GM18870 (cell line): ENCODE measurements at regions not wholly inside any gene's neighbourhood (a gene's known extent, or its start where the extent isn't known, plus 50 kb on each side); places are given as distances from the start of the nearest gene placed in this dataset.

ENCODE experiments used
- ATAC-seq: cut with Tn5 transposase; IDR thresholded peaks from one replicate; pipeline ENCODE4 v1.9.1; 2021; ENCODE audit warnings: moderate library complexity; ENCODE audit not compliant: unreplicated experiment

- no peak for ATAC-seq
Observed at GRCh38 chr10:128877936-128878335, 589.1 kb upstream of the MGMT start.

DNA sequence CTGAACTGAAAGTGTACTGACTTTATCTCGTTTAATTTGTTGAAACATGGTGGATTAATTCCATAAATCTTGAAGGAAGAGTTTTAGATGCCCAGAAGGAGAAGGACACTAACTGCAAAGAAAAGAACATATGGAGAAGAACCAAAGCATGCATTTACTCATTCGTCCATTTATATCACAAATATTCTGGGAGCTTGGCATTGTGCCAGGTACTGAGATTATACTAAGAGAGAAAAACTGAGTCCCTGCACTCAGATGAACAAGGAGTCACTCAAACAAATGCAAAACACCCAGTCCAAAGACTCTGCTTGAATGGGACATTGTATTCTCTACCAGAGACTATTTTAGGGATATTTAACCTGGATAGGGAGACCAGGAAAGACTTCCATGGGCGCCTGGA lies 588.0 kb upstream of the MGMT start:
- no peak for ATAC-seq

DNA sequence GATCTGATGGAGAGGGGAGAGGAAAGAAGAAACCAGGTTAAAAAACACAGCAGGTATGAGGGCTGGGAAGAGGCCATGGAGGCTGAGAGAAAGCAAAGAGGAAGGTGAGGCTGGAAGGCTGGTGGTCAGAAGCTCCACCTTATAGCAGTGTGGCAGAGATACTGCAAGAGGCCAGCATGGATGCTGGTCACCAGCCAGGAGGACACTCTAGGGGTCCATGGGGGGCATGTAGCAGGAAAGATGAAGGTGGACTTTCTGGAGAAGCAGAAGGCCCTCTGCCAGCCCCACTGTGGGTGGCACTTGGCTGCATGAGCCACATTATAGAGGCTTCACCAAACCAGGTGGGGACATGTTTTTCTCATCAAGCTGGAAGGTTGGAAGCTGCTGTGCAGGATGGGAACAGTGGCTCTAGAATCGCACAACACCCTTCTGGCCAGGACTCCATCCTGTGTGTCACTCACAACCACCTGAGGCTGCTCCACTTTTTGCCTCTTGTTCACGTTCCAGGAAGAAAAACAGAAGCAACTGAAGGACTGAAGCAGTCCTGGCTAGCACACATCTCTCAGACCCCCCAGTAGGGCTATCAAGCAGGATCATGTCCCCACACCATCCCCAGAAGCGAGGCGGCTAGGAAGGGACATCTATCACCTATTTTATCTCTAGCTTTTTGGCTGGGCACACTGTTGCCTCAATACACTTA lies 587.5 kb upstream of the MGMT start:
- no peak for ATAC-seq

GRCh38 chr10:128880159-128880725 lies 586.8 kb upstream of the MGMT start:
- no peak for ATAC-seq

- no peak for ATAC-seq
Observed at GRCh38 chr10:128881086-128881485, 586.0 kb upstream of the MGMT start.

DNA sequence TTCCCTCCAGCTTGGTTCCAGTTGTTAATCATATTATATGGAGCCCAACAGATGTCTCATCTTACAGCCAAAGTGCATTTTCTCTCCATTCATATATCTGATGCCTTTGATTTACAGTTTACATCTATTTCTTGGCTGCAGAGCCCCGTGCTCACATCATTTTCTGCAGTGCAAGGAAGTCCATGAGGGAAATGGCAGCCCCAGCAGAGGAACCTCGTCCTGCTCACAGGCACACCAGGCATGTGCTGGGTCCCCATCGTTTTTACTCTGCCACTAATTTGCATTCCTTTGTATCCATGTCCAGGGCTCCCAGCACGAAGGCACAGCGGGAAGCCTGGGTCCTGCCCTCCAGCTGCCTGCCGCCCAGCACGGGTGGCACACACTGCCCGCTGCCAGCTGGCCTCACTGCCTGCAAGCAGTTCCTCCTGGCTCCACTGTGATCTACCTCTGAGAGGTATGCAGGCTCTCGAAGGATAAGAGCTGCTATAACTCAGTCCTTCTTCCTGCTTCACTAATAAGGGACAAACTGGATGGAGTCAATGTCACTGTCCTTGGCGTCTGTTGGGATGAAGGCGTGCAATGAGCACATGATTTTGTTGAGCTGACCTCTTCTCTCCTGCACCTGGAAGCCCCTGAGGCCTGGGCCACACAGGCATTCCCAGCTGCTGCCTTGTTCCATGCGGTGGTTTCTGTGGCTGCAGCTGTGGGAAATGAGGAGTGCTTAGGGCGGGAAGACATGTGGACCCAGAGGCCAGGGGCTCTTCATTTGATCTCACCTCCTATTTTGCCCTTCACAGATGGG lies 583.6 kb upstream of the MGMT start:
- ATAC-seq = no peak

DNA sequence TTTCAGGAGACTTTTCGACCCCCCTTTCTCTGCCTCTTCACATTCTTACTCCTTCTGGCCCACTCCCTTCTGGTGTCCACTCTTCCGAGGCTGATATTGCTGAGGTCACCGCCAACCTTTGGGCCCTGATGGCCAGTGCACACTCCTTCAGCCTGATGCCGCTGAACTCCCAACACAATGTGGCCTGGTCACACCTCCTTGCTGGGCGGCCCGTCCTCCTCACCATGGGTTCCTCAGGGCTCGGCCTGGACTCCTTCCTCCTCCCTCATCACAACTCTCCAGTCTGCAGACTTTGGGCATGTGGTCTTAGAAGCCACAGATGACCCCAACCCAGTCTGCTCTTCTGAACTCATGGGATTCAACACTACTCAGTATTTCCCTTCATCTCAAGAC lies 583.0 kb upstream of the MGMT start:
- no peak for ATAC-seq

DNA sequence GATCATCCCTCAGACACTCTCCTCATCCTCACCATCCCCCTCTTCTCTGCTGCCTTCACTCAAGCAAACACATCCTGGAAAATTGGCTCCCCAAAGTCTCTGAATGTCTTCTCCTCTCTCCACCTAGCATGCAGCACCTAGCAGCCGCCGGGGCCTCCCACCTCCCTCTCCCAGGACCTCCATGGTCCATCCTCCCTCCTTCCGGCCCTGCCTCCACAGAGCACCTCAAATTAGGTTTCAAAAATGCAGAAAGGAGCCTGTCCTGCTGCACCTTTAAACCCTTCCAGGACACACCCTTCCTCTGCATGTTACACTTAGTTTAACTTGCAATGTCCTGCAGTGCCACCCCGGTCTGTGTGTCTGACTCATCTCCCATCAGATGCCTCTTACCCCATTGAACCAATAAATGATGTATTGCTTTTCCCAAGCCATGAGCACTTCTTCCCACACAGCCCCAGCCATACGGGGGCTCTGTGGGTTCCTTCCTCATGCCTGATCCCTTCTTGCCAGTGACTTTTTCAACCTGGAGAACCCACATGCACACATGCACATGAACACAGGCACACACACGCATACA lies 582.5 kb upstream of the MGMT start:
- no peak for ATAC-seq

GRCh38 chr10:128885573-128886555 lies 581.2 kb upstream of the MGMT start:
- no peak for ATAC-seq

GRCh38 chr10:128887856-128888255 lies 579.2 kb upstream of the MGMT start:
- ATAC-seq = no peak

DNA sequence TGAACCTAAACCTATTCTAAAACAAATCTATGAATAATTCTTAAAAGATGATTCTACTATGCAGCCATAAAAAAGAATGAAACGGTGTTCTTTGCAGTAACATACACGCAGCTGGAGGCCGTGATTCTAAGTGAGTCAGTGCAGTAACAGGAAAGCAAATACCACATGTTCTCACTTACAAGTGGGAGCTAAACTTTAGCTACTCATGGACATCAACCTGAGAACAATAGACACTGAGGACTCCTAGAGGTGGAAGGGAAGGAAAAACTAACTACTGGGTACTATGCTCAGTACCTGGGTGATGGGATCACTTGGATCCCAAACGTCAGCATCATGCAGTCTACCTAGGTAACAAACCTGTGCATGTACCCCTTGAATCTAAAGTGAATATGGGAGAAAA lies 575.0 kb upstream of the MGMT start:
- no peak for ATAC-seq

- ATAC-seq = no peak
Observed at GRCh38 chr10:128894641-128895040, 572.4 kb upstream of the MGMT start.

DNA sequence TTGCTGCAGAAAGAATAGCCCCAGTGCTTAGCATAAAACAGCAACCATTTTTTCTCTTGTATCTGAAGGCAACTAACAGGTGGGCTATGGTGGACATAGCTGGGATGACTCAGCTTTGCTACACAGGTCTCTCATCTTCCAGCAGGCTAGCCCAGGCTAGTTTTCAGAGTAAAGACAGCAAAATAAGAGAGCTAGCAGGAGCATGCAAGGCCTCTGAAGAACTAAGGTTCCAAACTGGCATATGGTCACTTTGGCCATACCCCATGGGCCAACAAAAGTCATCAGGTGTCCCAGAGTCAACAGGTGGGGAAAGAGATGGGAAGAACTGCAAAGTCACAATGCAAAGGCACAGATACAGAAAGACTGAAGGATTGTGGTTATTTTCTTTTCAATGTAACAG lies 571.6 kb upstream of the MGMT start:
- no peak for ATAC-seq

- ATAC-seq = no peak
Observed at GRCh38 chr10:128896116-128896795, 570.8 kb upstream of the MGMT start.

- ATAC-seq = no peak
Observed at GRCh38 chr10:128896963-128897362, 570.1 kb upstream of the MGMT start.

GRCh38 chr10:128897401-128898129 lies 569.5 kb upstream of the MGMT start:
- ATAC-seq = no peak

DNA sequence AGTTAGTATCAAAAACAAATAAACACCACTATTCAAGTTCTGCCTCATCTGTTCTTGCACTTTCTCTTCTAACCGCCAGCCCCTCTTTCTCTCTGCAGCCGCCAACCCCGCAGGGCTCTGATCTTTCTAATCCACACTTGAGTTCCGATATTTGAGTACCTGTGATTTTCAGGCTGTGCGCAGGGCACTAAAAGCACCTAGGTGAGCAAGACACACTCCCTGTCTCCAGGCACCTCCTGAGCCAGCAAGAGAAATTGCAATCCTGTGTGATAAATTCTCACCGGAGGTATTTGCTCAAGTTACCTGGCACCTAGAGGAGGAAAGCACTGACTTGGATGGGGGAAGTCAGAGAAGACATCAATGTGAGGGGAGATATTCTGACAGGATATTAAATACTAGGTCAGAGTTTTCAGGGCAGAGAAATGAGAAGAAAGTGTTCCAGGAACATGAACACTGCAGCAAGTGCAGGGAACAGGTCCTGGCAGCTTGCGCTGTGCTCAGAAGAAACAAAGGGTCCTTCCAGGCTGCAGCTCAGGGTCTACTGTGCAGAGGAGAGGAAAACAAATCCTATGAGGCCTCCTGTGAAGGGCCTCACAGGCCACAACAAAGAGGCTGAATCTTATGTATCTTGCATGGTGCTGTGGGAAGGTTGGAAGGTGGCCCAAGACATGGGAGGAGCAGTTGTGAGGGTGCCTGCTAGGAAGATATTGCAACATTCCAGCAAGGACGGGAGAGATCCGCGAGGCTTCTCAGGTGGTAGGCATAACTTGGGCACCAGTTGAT lies 568.7 kb upstream of the MGMT start:
- no peak for ATAC-seq

DNA sequence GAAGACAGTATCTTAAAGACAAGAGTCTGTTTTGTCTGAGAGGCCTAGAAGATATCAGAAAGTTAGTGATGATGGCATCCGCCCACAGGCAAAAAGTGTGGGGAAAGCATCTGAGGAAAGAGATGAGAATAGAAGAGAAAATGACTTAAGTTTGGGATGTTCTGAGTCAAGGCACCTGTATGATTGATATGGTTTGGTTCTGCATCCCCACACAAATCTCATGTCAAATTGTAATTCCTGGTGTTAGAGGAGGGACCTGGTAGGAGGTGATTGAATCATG lies 568.2 kb upstream of the MGMT start:
- no peak for ATAC-seq

DNA sequence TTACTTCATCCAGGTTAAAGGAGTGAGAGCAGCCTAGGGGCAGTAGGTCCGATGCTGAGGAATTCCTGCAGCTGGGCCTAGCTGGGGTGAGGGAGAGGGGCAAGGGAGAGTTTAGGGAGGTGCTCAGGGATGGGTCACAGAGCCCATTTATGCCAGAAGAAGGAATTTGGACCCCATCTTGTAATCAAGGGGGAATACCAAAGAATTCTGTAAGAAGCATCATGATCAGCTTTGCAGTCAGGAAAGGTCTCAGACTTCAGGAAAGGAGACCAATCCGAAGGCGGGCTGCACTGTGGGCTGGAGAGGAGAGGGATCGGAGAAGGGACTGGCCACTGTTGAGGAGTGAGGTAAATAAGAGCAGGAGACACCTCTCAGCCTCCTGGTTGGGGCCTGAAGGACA lies 566.6 kb upstream of the MGMT start:
- no peak for ATAC-seq
